ENCODE measurements at regions not wholly inside any gene's neighbourhood (a gene's known extent, or its start where the extent isn't known, plus 50 kb on each side); places are given as distances from the start of the nearest gene placed in this dataset.

DNA sequence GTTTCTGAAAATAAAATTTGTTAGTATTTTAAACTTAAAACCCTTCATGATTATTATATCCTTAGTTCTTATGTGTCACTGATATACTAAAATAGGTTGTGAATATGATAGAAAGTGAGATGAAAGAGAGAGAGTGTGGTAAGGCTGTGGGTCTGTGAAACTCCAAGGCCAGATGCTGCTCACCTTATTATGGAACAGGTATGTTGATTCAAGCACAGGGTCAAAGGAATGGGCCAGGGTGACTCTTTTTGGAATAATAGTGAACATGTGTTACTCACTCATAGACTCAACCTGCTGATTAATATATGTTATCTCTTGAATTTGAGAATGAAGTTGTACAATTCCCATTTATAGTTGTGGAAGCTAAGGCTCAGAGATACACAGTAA, 70.7 kb upstream of the FN1 start:
- no peaks in the 10 kb centered on the region for H3K4me1 ChIP-seq (ENCODE audit: control insufficient read depth, insufficient read depth, low read length)
- no peaks in the 10 kb centered on the region for H4K20me1 ChIP-seq (ENCODE audit: control insufficient read depth, insufficient read depth)
- ChIA-PET CTCF (interaction anchor here (0.6 to 1.4 kb wide), 3 partner anchors 13 to 306 kb away, joined by 3 to 4 read pairs (median 3); no protein-coding TSS in a partner anchor), RAD21 (ENCODE audit: unreplicated experiment) (interaction anchor here (0.6 to 1.0 kb wide), 2 partner anchors 68 to 408 kb away, joined by 3 read pairs; no protein-coding TSS in a partner anchor), SMC1A (ENCODE audit: uncharacterized antibody, unreplicated experiment) (interaction anchor here (0.6 to 1.0 kb wide), 6 partner anchors 20 to 407 kb away, joined by 3 to 5 read pairs (median 3); no protein-coding TSS in a partner anchor), POLR2A (interaction anchor here (0.6 kb wide), 1 partner anchor 12 kb away, joined by 5 read pairs; no protein-coding TSS in a partner anchor)
- no peaks in the 10 kb centered on the region for H3K9me3 ChIP-seq (replicated peaks; ENCODE audit: control insufficient read depth, insufficient read depth, low read length)
- no peak overlapping the region for H3K27ac ChIP-seq (ENCODE audit: control insufficient read depth, insufficient read depth)
- BruUV-seq (replicated peaks) = no TSS peak
- no peak overlapping the region for H3K4me2 ChIP-seq (ENCODE audit: control insufficient read depth, insufficient read depth)
- no peaks in the 10 kb centered on the region for H3K36me3 ChIP-seq (ENCODE audit: control insufficient read depth in 2 of 2, insufficient read depth in 2 of 2, low read length in 1 of 2)
- no peaks in the 10 kb centered on the region for H3K27me3 ChIP-seq (replicated peaks in 1 of 2; ENCODE audit: control insufficient read depth in 2 of 2, insufficient read depth in 2 of 2, low read length in 1 of 2)
- no peaks in the 10 kb centered on the region for H3K79me2 ChIP-seq (ENCODE audit: control insufficient read depth, insufficient read depth, low read length)
- DNase-seq (ENCODE audit: low read depth, low spot score) (no peak), FAIRE-seq (no peak), ATAC-seq (peak; percentile 56)
- H2AFZ ChIP-seq (ENCODE audit: control insufficient read depth, low read depth, low read length) = no peak overlapping the region
- TF ChIP-seq RBBP5 (conservative IDR thresholded peaks at IDR 0.05) (no peak), TCF7 (IDR thresholded peaks at IDR 0.05; ENCODE audit: borderline replicate concordance) (no peak), CBX3 (IDR thresholded peaks at IDR 0.05; ENCODE audit: borderline replicate concordance, low read depth) (no peak), NR2C1 (IDR thresholded peaks at IDR 0.05) (no peak), RAD51 (IDR thresholded peaks at IDR 0.05) (no peak), ZNF24 (IDR thresholded peaks at IDR 0.05) (no peak), MTA3 (IDR thresholded peaks at IDR 0.05; ENCODE audit: borderline replicate concordance, low read length) (no peak), ZZZ3 (IDR thresholded peaks at IDR 0.05; ENCODE audit: control insufficient read depth, insufficient read length, low read depth) (no peak), GATAD2B (conservative IDR thresholded peaks at IDR 0.05; ENCODE audit: low read depth) (no peak)
- TF ChIP-seq, protein P1, sequence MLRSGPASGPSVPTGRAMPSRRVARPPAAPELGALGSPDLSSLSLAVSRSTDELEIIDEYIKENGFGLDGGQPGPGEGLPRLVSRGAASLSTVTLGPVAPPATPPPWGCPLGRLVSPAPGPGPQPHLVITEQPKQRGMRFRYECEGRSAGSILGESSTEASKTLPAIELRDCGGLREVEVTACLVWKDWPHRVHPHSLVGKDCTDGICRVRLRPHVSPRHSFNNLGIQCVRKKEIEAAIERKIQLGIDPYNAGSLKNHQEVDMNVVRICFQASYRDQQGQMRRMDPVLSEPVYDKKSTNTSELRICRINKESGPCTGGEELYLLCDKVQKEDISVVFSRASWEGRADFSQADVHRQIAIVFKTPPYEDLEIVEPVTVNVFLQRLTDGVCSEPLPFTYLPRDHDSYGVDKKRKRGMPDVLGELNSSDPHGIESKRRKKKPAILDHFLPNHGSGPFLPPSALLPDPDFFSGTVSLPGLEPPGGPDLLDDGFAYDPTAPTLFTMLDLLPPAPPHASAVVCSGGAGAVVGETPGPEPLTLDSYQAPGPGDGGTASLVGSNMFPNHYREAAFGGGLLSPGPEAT (IDR thresholded peaks at IDR 0.05; ENCODE audit: low read depth) = no peak
- in situ Hi-C loops (cut with MboI) (no loop called here), intact Hi-C loops (cut with micrococcal nuclease; ENCODE audit: unreplicated experiment) (no loop called here)
- H3K4me3 ChIP-seq = no peak overlapping the region
- no peak overlapping the region for H3K9ac ChIP-seq (ENCODE audit: control insufficient read depth, insufficient read depth, low read length)
